Suppressor macrophage treated with lipopolysaccharide for 4 hours (primary cell): ENCODE measurements at regions not wholly inside any gene's neighbourhood (a gene's known extent, or its start where the extent isn't known, plus 50 kb on each side); places are given as distances from the start of the nearest gene placed in this dataset.

Source experiments
- DNase-seq: peaks from one replicate; pipeline ENCODE4 v3.0.0-alpha.2; 2020

- no peak for DNase-seq
Observed at GRCh38 chr14:41403360-41403759, 203.3 kb upstream of the LRFN5 start.

- DNase-seq, result no peak
Observed at GRCh38 chr14:41397926-41398325, 208.8 kb upstream of the LRFN5 start.

GRCh38 chr14:41393512-41393911 lies 213.2 kb upstream of the LRFN5 start:
- DNase-seq, result no peak

GRCh38 chr14:41392226-41392625 lies 214.4 kb upstream of the LRFN5 start:
- DNase-seq, result no peak

- no peak for DNase-seq
Observed at GRCh38 chr14:41389355-41389754, 217.3 kb upstream of the LRFN5 start.

- no peak for DNase-seq
Observed at GRCh38 chr14:41385797-41386196, 220.9 kb upstream of the LRFN5 start.

GRCh38 chr14:41380017-41380416 lies 226.7 kb upstream of the LRFN5 start:
- DNase-seq, result no peak

- no peak for DNase-seq
Observed at GRCh38 chr14:41378526-41378925, 228.2 kb upstream of the LRFN5 start.

- DNase-seq, result no peak
Observed at GRCh38 chr14:41377932-41378331, 228.7 kb upstream of the LRFN5 start.

- no peak for DNase-seq
Observed at GRCh38 chr14:41374092-41374491, 232.6 kb upstream of the LRFN5 start.

- DNase-seq, result no peak
Observed at GRCh38 chr14:41362139-41362538, 244.5 kb upstream of the LRFN5 start.

GRCh38 chr14:41360126-41360525 lies 246.6 kb upstream of the LRFN5 start:
- DNase-seq, result no peak

GRCh38 chr14:41355866-41356265 lies 250.8 kb upstream of the LRFN5 start:
- no peak for DNase-seq

GRCh38 chr14:41350476-41350875 lies 256.2 kb upstream of the LRFN5 start:
- no peak for DNase-seq

GRCh38 chr14:41349289-41349910 lies 257.3 kb upstream of the LRFN5 start:
- DNase-seq, result no peak

- no peak for DNase-seq
Observed at GRCh38 chr14:41343857-41344256, 262.8 kb upstream of the LRFN5 start.

- no peak for DNase-seq
Observed at GRCh38 chr14:41313196-41313595, 293.5 kb upstream of the LRFN5 start.

GRCh38 chr14:41303506-41303905 lies 303.2 kb upstream of the LRFN5 start:
- DNase-seq, result no peak

GRCh38 chr14:41302776-41303175 lies 303.9 kb upstream of the LRFN5 start:
- no peak for DNase-seq

- no peak for DNase-seq
Observed at GRCh38 chr14:41299924-41300323, 306.8 kb upstream of the LRFN5 start.

GRCh38 chr14:41298328-41298690 lies 308.4 kb upstream of the LRFN5 start:
- no peak for DNase-seq

- DNase-seq, result no peak
Observed at GRCh38 chr14:41297576-41298327, 308.9 kb upstream of the LRFN5 start.

GRCh38 chr14:41295734-41296133 lies 310.9 kb upstream of the LRFN5 start:
- no peak for DNase-seq

- no peak for DNase-seq
Observed at GRCh38 chr14:41289025-41289424, 317.7 kb upstream of the LRFN5 start.

- no peak for DNase-seq
Observed at GRCh38 chr14:41285186-41285748, 321.4 kb upstream of the LRFN5 start.
